ENCODE measurements at regions not wholly inside any gene's neighbourhood (a gene's known extent, or its start where the extent isn't known, plus 50 kb on each side); places are given as distances from the start of the nearest gene placed in this dataset.

GRCh38 chr4:38366997-38367396 is 297.0 kb upstream of the KLF3 start:
- TF ChIP-seq CTCF (IDR thresholded peaks at IDR 0.05), result no peak
- no peak for TF ChIP-seq ATF2 (CRISPR knock-in tag; IDR thresholded peaks at IDR 0.05; ENCODE audit: borderline replicate concordance, low read depth)
